HepG2 (cell line): ENCODE measurements at regions not wholly inside any gene's neighbourhood (a gene's known extent, or its start where the extent isn't known, plus 50 kb on each side); places are given as distances from the start of the nearest gene placed in this dataset.

Source experiments
- ATAC-seq: fragments of 200-7000 bp; cut with Tn5 transposase; 3 replicates; pipeline ENCODE4 v1.9.1; 2020; ENCODE audit warnings: mild to moderate bottlenecking, moderate library complexity
- BruUV-seq: library from RNA; stranded (reverse); fragments of 400-500 nt; replicated peaks from 2 replicates; lab custom pipeline; 2021; lab: Mats Ljungman, UMichigan
- CTCF ChIA-PET: fragments of 300-600 bp; formaldehyde crosslinking; extraction: SDS; loops from one replicate; lab custom pipeline; 2021; ENCODE audit warnings: low total read pairs, inconsistent platforms, low intra/inter-chr PET ratio; lab: Yijun Ruan, JAX
- POLR2A ChIA-PET: fragments of 350-600 bp; sonication (Branson Sonifier 250); formaldehyde crosslinking; loops from one replicate; lab custom pipeline; 2020; ENCODE audit warnings: antibody characterized with exemption, inconsistent platforms; lab: Yijun Ruan, JAX
- DNase-seq: peaks from one replicate; pipeline ENCODE4 v3.0.0-alpha.2; 2015; ENCODE audit warnings: low spot score
- FAIRE-seq: peaks from 3 replicates; lab custom pipeline; 2011; peaks lifted over from hg19 to GRCh38; lab: Jason Lieb, UNC
- H2AFZ ChIP-seq: one replicate; pipeline ENCODE4 v1.6.1; 2011; ENCODE audit warnings: low read length, inconsistent platforms
- H3K27ac ChIP-seq: fragments of 300-600 bp; 3 replicates; pipeline ENCODE4 v1.8.0; 2011; ENCODE audit warnings: mixed run types, mild to moderate bottlenecking, mixed read lengths, low read length, inconsistent platforms; ENCODE audit not compliant: insufficient read depth; ENCODE audit errors: extremely low read length
- H3K27me3 ChIP-seq, 2 experiments: fragments of 200-600 bp in 1 of 2; 2 replicates in 1 of 2; 3 replicates in 1 of 2; pipeline versions ENCODE4 v1.6.0 to v1.8.0; 2011; ENCODE audit warnings: low read length in 2 of 2, mild to moderate bottlenecking in 2 of 2, moderate library complexity in 2 of 2, inconsistent platforms in 1 of 2; ENCODE audit not compliant: insufficient read depth in 2 of 2, control insufficient read depth in 1 of 2
- H3K36me3 ChIP-seq, 2 experiments: fragments of 200-600 bp in 1 of 2; replicated peaks in 1 of 2; 2 replicates in 1 of 2; 3 replicates in 1 of 2; pipeline versions ENCODE4 v1.5.1 to v1.8.0; 2011; ENCODE audit warnings: low read length in 2 of 2, inconsistent platforms in 1 of 2; ENCODE audit not compliant: insufficient read depth in 2 of 2, control insufficient read depth in 1 of 2
- H3K4me1 ChIP-seq: 2 replicates; pipeline ENCODE4 v1.5.1; 2012; ENCODE audit warnings: low read length, inconsistent platforms; ENCODE audit not compliant: insufficient read depth
- H3K4me2 ChIP-seq: 2 replicates; pipeline ENCODE4 v1.6.0; 2011; ENCODE audit warnings: low read depth, low read length, inconsistent platforms
- H3K4me3 ChIP-seq, 3 experiments: fragments of 200-600 bp in 1 of 3; sonication (generic), shearing (Covaris generic) in 1 of 3; replicated peaks in 1 of 3; 2 replicates each; pipeline ENCODE4 v1.5.1; 2011 to 2016; ENCODE audit warnings: low read length in 3 of 3, inconsistent platforms in 2 of 3, low read depth in 2 of 3, mild to moderate bottlenecking in 2 of 3, control low read depth in 1 of 3, mixed read lengths in 1 of 3; ENCODE audit not compliant: insufficient read depth in 1 of 3
- H3K79me2 ChIP-seq: one replicate; pipeline ENCODE4 v1.6.1; 2011; ENCODE audit warnings: low read length, inconsistent platforms; ENCODE audit not compliant: insufficient read depth
- H3K9ac ChIP-seq: 2 replicates; pipeline ENCODE4 v1.6.0; 2011; ENCODE audit warnings: mild to moderate bottlenecking, low read depth, low read length, inconsistent platforms; ENCODE audit not compliant: insufficient read depth
- H3K9me3 ChIP-seq: 2 replicates; pipeline ENCODE4 v1.5.1; 2012; ENCODE audit warnings: mild to moderate bottlenecking, low read length
- H4K20me1 ChIP-seq: 2 replicates; pipeline ENCODE4 v1.6.0; 2011; ENCODE audit warnings: inconsistent platforms, mild to moderate bottlenecking, low read length, moderate library complexity; ENCODE audit not compliant: insufficient read depth
- ARID5B ChIP-seq: IDR thresholded peaks from 2 replicates; pipeline ENCODE4 v1.4.0; 2020; ENCODE audit warnings: mild to moderate bottlenecking, missing genetic modification reagents
- CEBPG ChIP-seq: IDR thresholded peaks from 2 replicates; pipeline ENCODE4 v1.6.1; 2016
- NFIC ChIP-seq: IDR thresholded peaks from 2 replicates; pipeline ENCODE4 v1.6.1; 2012; ENCODE audit warnings: mild to moderate bottlenecking, low read length, inconsistent platforms
- NKX3-1 ChIP-seq: sonication (generic); formaldehyde crosslinking; IDR thresholded peaks from 2 replicates; pipeline ENCODE4 v1.5.0; 2020; ENCODE audit warnings: missing genetic modification reagents
- NR2F6 ChIP-seq, 2 experiments: IDR thresholded peaks; 2 replicates each; pipeline ENCODE4 v1.6.1; 2016; ENCODE audit warnings: antibody characterized with exemption in 1 of 2, mild to moderate bottlenecking in 1 of 2
- PHB2 ChIP-seq: fragments of 450-650 bp; IDR thresholded peaks from 2 replicates; pipeline ENCODE4 v1.6.1; 2018; ENCODE audit not compliant: partially characterized antibody
- RARA ChIP-seq: IDR thresholded peaks from 2 replicates; pipeline ENCODE4 v1.6.1; 2016; ENCODE audit warnings: missing genetic modification reagents, missing compliant biosample characterization
- RNF219 ChIP-seq: sonication (generic); formaldehyde crosslinking; IDR thresholded peaks from 2 replicates; pipeline ENCODE4 v1.5.0; 2020; ENCODE audit warnings: mild to moderate bottlenecking, missing genetic modification reagents
- ZNF138 ChIP-seq: sonication (generic); formaldehyde crosslinking; IDR thresholded peaks from 2 replicates; pipeline ENCODE4 v1.5.0; 2020; ENCODE audit warnings: mild to moderate bottlenecking, low read depth, missing genetic modification reagents
- ZNF205 ChIP-seq: IDR thresholded peaks from 2 replicates; pipeline ENCODE4 v1.6.1; 2018; ENCODE audit warnings: missing biosample characterization, missing genetic modification reagents
- ZSCAN30 ChIP-seq: sonication (generic); formaldehyde crosslinking; IDR thresholded peaks from 2 replicates; pipeline ENCODE4 v1.5.0; 2020; ENCODE audit warnings: mild to moderate bottlenecking, missing genetic modification reagents
- WGBS: methylation state at CpG from one replicate; pipeline ENCODE4 v1.1.6; 2017; ENCODE audit warnings: low lambda C conversion rate; 5-methylcytosine and 5-hydroxymethylcytosine counted together
- in situ Hi-C: cut with HindIII; loops from 2 replicates; pipeline ENCODE4 v1.10.0; 2017; ENCODE audit warnings: low pct_unique_long_range_greater_than_20kb; ENCODE audit not compliant: extremely low pct_ligation_motif_present
- intact Hi-C: fragments of 100-400 bp; cut with micrococcal nuclease; formaldehyde crosslinking; loops from one replicate; pipeline ENCODE4 v1.10.0; 2022; ENCODE audit not compliant: unreplicated experiment

GRCh38 chr15:69806287-69806915 lies 291.3 kb downstream of the TLE3 start:
- Histone ChIP-seq H3K4me1 (no peaks in the 10 kb centered on the region), H3K27me3 (peaks cover 4 to 31% of the 10 kb centered on the region in 2 experiments), H4K20me1 (no peaks in the 10 kb centered on the region), H3K27ac (no peak overlapping the region), H3K79me2 (no peaks in the 10 kb centered on the region), H3K4me2 (no peak overlapping the region), H3K4me3 (no peak overlapping the region), H3K36me3 (no peaks in the 10 kb centered on the region), H2AFZ (no peak overlapping the region), H3K9me3 (no peaks in the 10 kb centered on the region), H3K9ac (no peak overlapping the region)
- ChIA-PET POLR2A (no interaction called here), CTCF (no interaction called here)
- BruUV-seq, result no TSS peak
- no peak for DNase-seq
- WGBS, result 29% methylated on average over 10 of the region's 10 CpGs
- TF ChIP-seq PHB2 (no peak), NFIC (no peak), ARID5B (CRISPR knock-in tag) (no peak), RARA (CRISPR knock-in tag) (no peak), ZNF138 (CRISPR knock-in tag) (no peak), NR2F6 (IDR thresholded peaks at IDR 0.05) (no peak), NR2F6 (CRISPR knock-in tag; IDR thresholded peaks at IDR 0.05) (no peak), ZSCAN30 (CRISPR knock-in tag) (no peak), CEBPG (CRISPR knock-in tag) (no peak), NKX3-1 (CRISPR knock-in tag) (no peak), RNF219 (CRISPR knock-in tag) (no peak), ZNF205 (no peak)
- intact Hi-C loops, result no loop called here
- in situ Hi-C loops, result no loop called here
- no peak for FAIRE-seq
- ATAC-seq, result no peak
